A673 (cell line): ENCODE measurements at regions not wholly inside any gene's neighbourhood (a gene's known extent, or its start where the extent isn't known, plus 50 kb on each side); places are given as distances from the start of the nearest gene placed in this dataset.

Experiments used
- CTCF ChIP-seq: fragments of 300-800, 200-600 bp; sonication (generic); conservative IDR thresholded peaks from 2 replicates; pipeline ENCODE4 v1.5.1; 2017; ENCODE audit warnings: low read depth, mild to moderate bottlenecking, antibody characterized with exemption, low read length, moderate library complexity, mixed read lengths
- EZH2 ChIP-seq: fragments of 200-600 bp; sonication (generic); IDR thresholded peaks from 2 replicates; pipeline ENCODE4 v1.6.1; 2017; ENCODE audit warnings: borderline replicate concordance, low read depth, mild to moderate bottlenecking, mixed read lengths, antibody characterized with exemption, low read length; ENCODE audit not compliant: poor library complexity, severe bottlenecking

- TF ChIP-seq CTCF (no peak), EZH2 (no peak)
Observed at GRCh38 chr1:50352428-50352827, 70.8 kb downstream of the DMRTA2 start.
